Adrenal gland (tissue), 9 donors: ENCODE measurements at regions not wholly inside any gene's neighbourhood (a gene's known extent, or its start where the extent isn't known, plus 50 kb on each side); places are given as distances from the start of the nearest gene placed in this dataset.

ENCODE experiments used
- DNase-seq, 7 donors: peaks; one replicate each; pipeline ENCODE4 v3.0.0-alpha.2; 2019 to 2020
- H3K27ac ChIP-seq, 5 donors: fragments of 200-600 bp; sonication (generic) in 4 of 5; 1 replicate in 3 of 5; 2 replicates in 2 of 5; pipeline versions ENCODE4 v1.5.1 to v1.8.0; 2016 to 2020; ENCODE audit warnings: mild to moderate bottlenecking in 1 of 5
- H3K27me3 ChIP-seq: fragments of 200-600 bp; 2 replicates; pipeline ENCODE4 v1.8.0; 2021
- H3K36me3 ChIP-seq, 2 donors: fragments of 200-600 bp; replicated peaks in 1 of 2; 1 replicate in 1 of 2; 2 replicates in 1 of 2; pipeline versions ENCODE4 v1.5.1 to v1.8.0; 2018 to 2022
- H3K4me1 ChIP-seq, 2 donors: fragments of 200-600 bp; replicated peaks in 1 of 2; 1 replicate in 1 of 2; 2 replicates in 1 of 2; pipeline versions ENCODE4 v1.5.1 to v1.8.0; 2018 to 2021
- H3K4me3 ChIP-seq, 4 donors: fragments of 200-600 bp; sonication (generic) in 3 of 4; one replicate each; pipeline ENCODE4 v1.5.1; 2016 to 2018
- H3K9me3 ChIP-seq, 3 donors: fragments of 200-600 bp; sonication (generic) in 1 of 3; replicated peaks in 1 of 3; 1 replicate in 2 of 3; 2 replicates in 1 of 3; pipeline versions ENCODE4 v1.5.1 to v1.8.0; 2016 to 2021
- POLR2A ChIP-seq, 2 donors: fragments of 450-650 bp; IDR thresholded peaks; one replicate each; pipeline ENCODE4 v1.6.1; 2017; ENCODE audit warnings: antibody characterized with exemption in 2 of 2, mild to moderate bottlenecking in 2 of 2, moderate library complexity in 1 of 2
- WGBS, 4 donors: extraction: QIAGEN DNeasy Blood & Tissue Kit in 2 of 4; methylation state at CpG; one replicate each; pipeline versions ENCODE4 v1.1.5 to v1.1.7; 2013 to 2017; 5-methylcytosine and 5-hydroxymethylcytosine counted together
- intact Hi-C, 2 donors: fragments of 100-400 bp; cut with DNase I; formaldehyde crosslinking; loops; one replicate each; pipeline versions ENCODE4 v1.14.1 to v1.15.0; 2022 to 2023
- TF ChIP-seq, protein P1 (sequence below), 6 experiments: fragments of 450-650 bp in 4 of 6; fragments of 200-600 bp in 2 of 6; sonication (generic) in 1 of 6; IDR thresholded peaks; 1 replicate in 5 of 6; 2 replicates in 1 of 6; pipeline versions ENCODE4 v1.5.1 to v1.8.0; 2016 to 2021; ENCODE audit warnings: antibody characterized with exemption in 6 of 6, mild to moderate bottlenecking in 2 of 6, moderate library complexity in 1 of 6
- donor health status: healthy with polysubstance abuse.
- donor health status: Bipolar disorder and iron deficiency.
- donor health status: DM: yes; HTN: yes; CAD: no.
- donor health status: DM: no; HTN: no; CAD: no.
- donor health status: DM: no; HTN: no; CAD: no.

DNA sequence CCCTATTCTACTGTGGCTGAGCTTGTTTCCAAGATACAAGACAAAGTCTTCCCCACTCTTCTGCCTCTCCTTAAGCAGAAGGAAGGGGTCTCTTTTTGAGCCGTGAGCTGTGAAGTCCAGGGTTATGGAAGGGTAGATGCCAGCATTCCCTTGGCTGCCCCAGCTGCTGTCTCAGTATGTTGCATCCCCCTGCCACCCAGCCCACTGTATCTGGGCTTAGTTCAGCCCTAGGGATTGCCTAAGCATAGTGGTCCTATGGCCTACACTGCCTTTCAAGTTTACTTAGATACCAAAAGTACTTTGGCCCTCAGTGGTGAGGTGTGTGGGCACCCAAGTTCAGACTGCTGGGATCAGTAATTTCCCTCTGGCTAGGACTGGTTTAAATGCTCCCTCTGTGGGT, 421.9 kb upstream of the KHDRBS2 start:
- intact Hi-C loops = no loop called here
- H3K27ac ChIP-seq = no peak overlapping the region
- H3K4me1 ChIP-seq = no peaks in the 10 kb centered on the region
- H3K36me3 ChIP-seq = no peaks in the 10 kb centered on the region
- DNase-seq = no peak
- no peak for TF ChIP-seq POLR2A (IDR thresholded peaks at IDR 0.05)
- TF ChIP-seq, protein P1, sequence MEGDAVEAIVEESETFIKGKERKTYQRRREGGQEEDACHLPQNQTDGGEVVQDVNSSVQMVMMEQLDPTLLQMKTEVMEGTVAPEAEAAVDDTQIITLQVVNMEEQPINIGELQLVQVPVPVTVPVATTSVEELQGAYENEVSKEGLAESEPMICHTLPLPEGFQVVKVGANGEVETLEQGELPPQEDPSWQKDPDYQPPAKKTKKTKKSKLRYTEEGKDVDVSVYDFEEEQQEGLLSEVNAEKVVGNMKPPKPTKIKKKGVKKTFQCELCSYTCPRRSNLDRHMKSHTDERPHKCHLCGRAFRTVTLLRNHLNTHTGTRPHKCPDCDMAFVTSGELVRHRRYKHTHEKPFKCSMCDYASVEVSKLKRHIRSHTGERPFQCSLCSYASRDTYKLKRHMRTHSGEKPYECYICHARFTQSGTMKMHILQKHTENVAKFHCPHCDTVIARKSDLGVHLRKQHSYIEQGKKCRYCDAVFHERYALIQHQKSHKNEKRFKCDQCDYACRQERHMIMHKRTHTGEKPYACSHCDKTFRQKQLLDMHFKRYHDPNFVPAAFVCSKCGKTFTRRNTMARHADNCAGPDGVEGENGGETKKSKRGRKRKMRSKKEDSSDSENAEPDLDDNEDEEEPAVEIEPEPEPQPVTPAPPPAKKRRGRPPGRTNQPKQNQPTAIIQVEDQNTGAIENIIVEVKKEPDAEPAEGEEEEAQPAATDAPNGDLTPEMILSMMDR (IDR thresholded peaks at IDR 0.05) = no peak
- 80 to 100% (median 90%) methylated on average over 1 of the region's 1 CpG for WGBS, 4 donors
- H3K4me3 ChIP-seq = no peak overlapping the region
- no peaks in the 10 kb centered on the region for H3K9me3 ChIP-seq
- no peaks in the 10 kb centered on the region for H3K27me3 ChIP-seq

DNA sequence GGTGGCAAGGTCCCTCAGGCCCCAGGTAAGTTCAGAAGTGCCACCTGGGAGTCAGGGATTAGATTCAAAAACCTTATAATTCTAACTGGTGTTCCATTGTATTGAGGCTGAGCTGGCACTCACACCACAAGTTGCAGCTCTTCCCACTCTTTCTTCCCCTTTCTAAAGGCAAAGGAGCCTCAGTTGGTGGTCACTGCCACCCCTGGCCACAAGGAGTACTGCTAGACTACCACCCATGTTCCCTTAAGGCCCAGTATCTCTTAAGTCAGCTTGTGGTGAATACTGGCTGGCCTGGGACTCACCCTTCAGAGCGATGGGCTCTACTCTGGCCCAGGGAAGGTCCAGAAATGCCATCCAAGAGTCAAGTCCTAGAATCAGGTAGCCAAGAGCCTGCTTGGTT, 421.1 kb upstream of the KHDRBS2 start:
- no peaks in the 10 kb centered on the region for H3K9me3 ChIP-seq
- H3K4me1 ChIP-seq = no peaks in the 10 kb centered on the region
- TF ChIP-seq, protein P1 (IDR thresholded peaks at IDR 0.05) = no peak
- TF ChIP-seq POLR2A (IDR thresholded peaks at IDR 0.05) = no peak
- intact Hi-C loops = no loop called here
- no peak for DNase-seq
- H3K36me3 ChIP-seq = no peaks in the 10 kb centered on the region
- H3K27ac ChIP-seq = no peak overlapping the region
- H3K4me3 ChIP-seq = no peak overlapping the region
- WGBS, 4 donors = 71 to 84% (median 83%) methylated on average over 1 of the region's 1 CpG; no CpG with 5 or more reads in 1 of the 4 donors
- no peaks in the 10 kb centered on the region for H3K27me3 ChIP-seq

DNA sequence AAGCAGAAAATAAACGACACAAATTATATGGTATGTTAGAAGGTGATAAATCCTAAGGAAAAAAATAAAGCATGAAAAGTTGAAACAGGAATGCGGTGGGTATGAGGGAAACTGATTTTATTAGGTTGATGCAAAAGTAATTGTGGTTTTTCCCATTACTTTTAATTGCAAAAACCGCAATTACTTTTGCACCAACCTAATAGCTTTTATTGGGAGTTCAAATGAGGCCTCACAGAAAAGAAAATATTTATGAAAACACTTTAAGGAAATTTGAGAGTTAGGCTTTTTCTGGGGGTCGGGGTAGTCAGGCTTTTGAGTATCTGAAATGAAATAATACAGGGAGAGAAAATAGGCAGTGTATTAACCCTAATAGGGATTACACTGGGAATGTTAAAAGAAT, 397.0 kb upstream of the KHDRBS2 start:
- 71 to 79% (median 76%) methylated on average over 4 of the region's 4 CpGs for WGBS, 4 donors
- DNase-seq = no peak
- no peaks in the 10 kb centered on the region for H3K27me3 ChIP-seq
- H3K4me3 ChIP-seq = no peak overlapping the region
- H3K4me1 ChIP-seq = no peaks in the 10 kb centered on the region
- intact Hi-C loops = no loop called here
- TF ChIP-seq, protein P1 (IDR thresholded peaks at IDR 0.05) = no peak
- no peak for TF ChIP-seq POLR2A (IDR thresholded peaks at IDR 0.05)
- peaks cover 0 to 3% (median 0%) of the 10 kb centered on the region in 3 donors for H3K9me3 ChIP-seq
- H3K36me3 ChIP-seq = no peaks in the 10 kb centered on the region
- H3K27ac ChIP-seq = no peak overlapping the region

DNA sequence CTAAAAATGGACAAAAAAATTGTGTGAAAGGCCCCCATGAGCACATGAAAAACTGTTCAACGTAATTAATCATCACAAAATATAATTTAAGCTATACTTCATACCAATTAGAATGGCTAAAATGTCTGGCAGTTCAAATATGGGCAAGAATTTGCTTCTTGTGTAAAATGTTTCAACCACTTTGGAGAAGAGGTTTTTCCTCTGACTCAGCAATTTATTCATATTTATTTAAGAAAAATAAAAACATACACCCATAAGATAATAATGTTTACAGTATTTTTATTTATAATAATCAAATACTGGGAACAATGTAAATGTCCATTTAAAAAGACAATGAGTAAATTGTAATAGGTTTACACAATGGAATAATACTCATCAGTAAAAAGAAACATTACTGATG, 395.1 kb upstream of the KHDRBS2 start:
- Histone ChIP-seq H3K4me1 (no peaks in the 10 kb centered on the region), H3K9me3 (no peaks in the 10 kb centered on the region)
- intact Hi-C loops = loop anchor here in 1 of 2 donors (2.0 kb wide), 1 partner anchor 50 kb away; no protein-coding TSS in a partner anchor

More for the DNA sequence above, 395.1 kb upstream of the KHDRBS2 start:
- Histone ChIP-seq H3K27ac (no peak overlapping the region), H3K36me3 (no peaks in the 10 kb centered on the region), H3K27me3 (no peaks in the 10 kb centered on the region), H3K4me3 (no peak overlapping the region)
- WGBS, 4 donors = 33 to 49% (median 41%) methylated on average over 1 of the region's 1 CpG
- TF ChIP-seq, protein P1 (IDR thresholded peaks at IDR 0.05) = no peak
- TF ChIP-seq POLR2A (IDR thresholded peaks at IDR 0.05) = no peak
- DNase-seq = no peak
